ENCODE measurements at regions not wholly inside any gene's neighbourhood (a gene's known extent, or its start where the extent isn't known, plus 50 kb on each side); places are given as distances from the start of the nearest gene placed in this dataset.

GRCh38 chr10:81081887-81082620 is 544.4 kb downstream of the SH2D4B start:
- TF ChIP-seq POLR2AphosphoS5 (IDR thresholded peaks at IDR 0.05) (no peak), POLR2A (IDR thresholded peaks at IDR 0.05) (no peak)
